Chondrocyte (in vitro differentiated cells): ENCODE measurements at regions not wholly inside any gene's neighbourhood (a gene's known extent, or its start where the extent isn't known, plus 50 kb on each side); places are given as distances from the start of the nearest gene placed in this dataset.

Source experiments
- DNase-seq: peaks from one replicate; pipeline ENCODE4 v3.0.0; 2021; ENCODE audit warnings: mixed read lengths, low spot score
- H3K27ac Mint-ChIP-seq: one replicate; pipeline ENCODE4 v1.8.0; 2021; ENCODE audit warnings: mild to moderate bottlenecking, moderate library complexity, mixed read lengths; ENCODE audit not compliant: unreplicated experiment
- H3K27me3 Mint-ChIP-seq: 2 replicates; pipeline ENCODE4 v1.8.0; 2021; ENCODE audit warnings: low read depth, mixed read lengths
- H3K36me3 Mint-ChIP-seq: 2 replicates; pipeline ENCODE4 v1.8.0; 2021; ENCODE audit warnings: low read depth, mixed read lengths
- H3K4me1 Mint-ChIP-seq: 2 replicates; pipeline ENCODE4 v1.8.0; 2021; ENCODE audit warnings: low read depth, mild to moderate bottlenecking, mixed read lengths
- H3K4me3 Mint-ChIP-seq: one replicate; pipeline ENCODE4 v1.8.0; 2021; ENCODE audit warnings: mild to moderate bottlenecking, moderate library complexity, mixed read lengths; ENCODE audit not compliant: unreplicated experiment
- H3K9me3 Mint-ChIP-seq: 2 replicates; pipeline ENCODE4 v1.8.0; 2021; ENCODE audit warnings: low read depth, mixed read lengths
- CTCF ChIP-seq: fragments of 200-600 bp; sonication (generic); IDR thresholded peaks from 2 replicates; pipeline ENCODE4 v1.5.0; 2021; ENCODE audit warnings: antibody characterized with exemption, mild to moderate bottlenecking, moderate library complexity

GRCh38 chr5:53160895-53161294 lies 51.3 kb upstream of the MOCS2 start:
- Mint-ChIP-seq H3K9me3 (no peaks in the 10 kb centered on the region), H3K4me1 (peaks cover 18% of the 10 kb centered on the region), H3K27me3 (no peaks in the 10 kb centered on the region), H3K4me3 (no peak overlapping the region), H3K27ac (no peak overlapping the region), H3K36me3 (no peaks in the 10 kb centered on the region)
- no peak for TF ChIP-seq CTCF
- DNase-seq: no peak

DNA sequence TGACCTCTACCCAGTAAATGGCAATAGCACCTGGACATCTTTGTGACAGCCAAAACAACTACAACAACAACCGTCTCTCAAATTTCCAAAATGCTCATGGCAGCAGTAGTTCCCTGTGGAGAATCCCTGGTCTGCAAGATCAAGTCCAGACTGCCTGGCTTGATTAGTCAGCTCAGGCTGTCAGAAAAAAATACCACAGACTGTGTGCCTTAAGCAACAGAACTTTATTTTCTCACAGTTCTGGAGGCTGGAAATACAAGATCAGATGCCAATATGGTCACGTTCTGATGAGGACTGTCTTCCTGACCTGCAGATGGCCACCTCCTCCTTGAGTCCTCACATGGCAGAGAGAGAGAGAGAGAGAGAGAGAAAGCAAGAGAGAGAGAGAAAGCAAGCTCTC lies 52.3 kb upstream of the MOCS2 start:
- no peak for DNase-seq
- no peak for TF ChIP-seq CTCF
- Mint-ChIP-seq H3K9me3 (no peaks in the 10 kb centered on the region), H3K4me3 (no peak overlapping the region), H3K27ac (peak overlapping the region; percentile 89), H3K4me1 (peaks cover 23% of the 10 kb centered on the region), H3K36me3 (no peaks in the 10 kb centered on the region), H3K27me3 (no peaks in the 10 kb centered on the region)

GRCh38 chr5:53164478-53165165 lies 55.1 kb upstream of the MOCS2 start:
- Mint-ChIP-seq H3K27ac (no peak overlapping the region), H3K4me1 (peaks cover 38% of the 10 kb centered on the region), H3K4me3 (no peak overlapping the region), H3K36me3 (no peaks in the 10 kb centered on the region), H3K27me3 (no peaks in the 10 kb centered on the region), H3K9me3 (no peaks in the 10 kb centered on the region)
- DNase-seq: no peak
- TF ChIP-seq CTCF: no peak

DNA sequence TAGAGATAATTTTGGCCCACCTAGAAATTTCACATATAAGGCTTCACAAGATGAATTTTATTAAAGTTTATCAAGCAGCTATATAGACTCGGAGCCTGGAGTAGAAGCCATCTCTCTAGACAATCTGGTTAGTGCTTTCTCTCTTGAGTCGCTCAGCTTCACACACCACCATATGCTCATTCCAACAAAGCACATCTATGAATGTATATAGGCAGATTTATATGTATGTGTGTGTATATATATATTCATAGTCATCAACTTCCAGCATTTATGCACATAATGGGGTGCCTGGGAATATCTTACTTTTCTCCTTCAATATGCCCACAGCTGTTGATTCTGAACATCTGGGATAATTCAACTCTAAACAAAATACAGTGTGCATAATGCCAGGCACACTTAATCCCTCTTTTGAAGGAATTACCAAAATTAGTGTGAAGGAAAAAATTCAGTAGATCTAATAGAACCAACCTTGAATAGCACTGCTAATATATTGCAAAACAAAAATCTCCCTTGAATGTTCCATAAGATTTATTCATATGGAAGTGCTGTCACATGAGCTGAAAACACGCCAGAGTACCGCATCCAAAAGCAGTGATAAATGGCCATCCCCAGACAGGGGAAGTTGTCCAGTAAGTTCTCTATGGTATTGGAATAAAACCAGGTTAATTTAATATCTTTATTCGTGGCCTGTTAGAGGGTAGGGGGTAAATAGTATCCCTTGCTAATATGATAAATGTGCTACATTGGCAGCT lies 56.0 kb upstream of the MOCS2 start:
- Mint-ChIP-seq H3K4me3 (no peak overlapping the region), H3K27ac (no peak overlapping the region), H3K27me3 (no peaks in the 10 kb centered on the region), H3K4me1 (peaks cover 38% of the 10 kb centered on the region), H3K36me3 (no peaks in the 10 kb centered on the region), H3K9me3 (no peaks in the 10 kb centered on the region)
- no peak for TF ChIP-seq CTCF
- DNase-seq: no peak

DNA sequence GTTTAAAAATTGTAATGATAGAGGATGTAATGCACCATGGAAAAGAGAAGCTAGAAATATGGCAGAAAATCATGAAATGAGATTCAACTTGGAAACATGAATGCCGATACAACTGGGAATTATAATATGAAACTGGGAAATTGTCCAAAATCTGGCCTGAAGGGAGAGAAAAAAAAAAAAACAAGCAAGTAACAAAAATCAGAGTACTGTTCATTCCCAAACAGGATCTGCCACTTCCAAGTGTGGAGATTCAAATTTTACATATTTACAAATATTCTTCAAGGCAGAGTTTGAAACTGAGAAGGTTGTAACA lies 56.6 kb upstream of the MOCS2 start:
- Mint-ChIP-seq H3K27ac (no peak overlapping the region), H3K27me3 (no peaks in the 10 kb centered on the region), H3K4me3 (no peak overlapping the region), H3K4me1 (peaks cover 34% of the 10 kb centered on the region), H3K9me3 (no peaks in the 10 kb centered on the region), H3K36me3 (no peaks in the 10 kb centered on the region)
- no peak for DNase-seq
- TF ChIP-seq CTCF: no peak
